Endothelial cell of umbilical vein (primary cell): ENCODE measurements at regions not wholly inside any gene's neighbourhood (a gene's known extent, or its start where the extent isn't known, plus 50 kb on each side); places are given as distances from the start of the nearest gene placed in this dataset.

Experiments
- BruUV-seq: library from RNA; stranded (reverse); fragments of 400-500 nt; replicated peaks from 2 replicates; lab custom pipeline; 2021; lab: Mats Ljungman, UMichigan
- CTCF ChIA-PET: fragments of 300-600, 350-600 bp; sonication (Branson Sonifier 250); formaldehyde crosslinking; loops from one replicate; lab custom pipeline; 2021; ENCODE audit warnings: antibody characterized with exemption, inconsistent platforms; lab: Charles Lee
- POLR2A ChIA-PET: fragments of 300-600, 350-600 bp; sonication (Branson Sonifier 250); formaldehyde crosslinking; loops from one replicate; lab custom pipeline; 2021; ENCODE audit warnings: antibody characterized with exemption, inconsistent platforms; lab: Charles Lee
- DNase-seq: peaks from one replicate; pipeline ENCODE4 v3.0.0-alpha.2; 2011; ENCODE audit warnings: low read depth, low spot score
- FAIRE-seq: peaks from 2 replicates; lab custom pipeline; 2011; peaks lifted over from hg19 to GRCh38; lab: Jason Lieb, UNC
- H2AFZ ChIP-seq: 2 replicates; pipeline ENCODE4 v1.6.0; 2012; ENCODE audit warnings: low read depth, low read length, control low read depth, inconsistent platforms
- H3K27ac ChIP-seq: 2 replicates; pipeline ENCODE4 v1.5.1; 2011; ENCODE audit warnings: low read depth, mild to moderate bottlenecking, control low read depth, low read length, moderate library complexity; ENCODE audit not compliant: insufficient read depth
- H3K27me3 ChIP-seq, 2 experiments: 2 replicates each; pipeline versions ENCODE4 v1.6.0 to v1.6.1; 2011; ENCODE audit warnings: low read length in 2 of 2, mixed read lengths in 1 of 2; ENCODE audit not compliant: control insufficient read depth in 2 of 2, insufficient read depth in 2 of 2
- H3K36me3 ChIP-seq, 2 experiments: 2 replicates in 1 of 2; 3 replicates in 1 of 2; pipeline ENCODE4 v1.5.1; 2011; ENCODE audit warnings: low read length in 2 of 2, mild to moderate bottlenecking in 1 of 2, moderate library complexity in 1 of 2; ENCODE audit not compliant: control insufficient read depth in 2 of 2, insufficient read depth in 2 of 2; ENCODE audit errors: extremely low read depth in 1 of 2
- H3K4me1 ChIP-seq: 3 replicates; pipeline ENCODE4 v1.5.1; 2011; ENCODE audit warnings: mild to moderate bottlenecking, low read length; ENCODE audit not compliant: control insufficient read depth, insufficient read depth; ENCODE audit errors: extremely low read depth
- H3K4me2 ChIP-seq: 2 replicates; pipeline ENCODE4 v1.6.1; 2011; ENCODE audit warnings: low read length, control low read depth, mixed read lengths; ENCODE audit not compliant: insufficient read depth
- H3K4me3 ChIP-seq, 3 experiments: fragments of 200-600 bp in 1 of 3; sonication (generic), shearing (Covaris generic) in 1 of 3; replicated peaks in 1 of 3; 2 replicates each; pipeline ENCODE4 v1.5.1; 2011 to 2016; ENCODE audit warnings: control low read depth in 3 of 3, low read length in 3 of 3, mild to moderate bottlenecking in 2 of 3, inconsistent platforms in 1 of 3, low read depth in 1 of 3, moderate library complexity in 1 of 3; ENCODE audit not compliant: insufficient read depth in 1 of 3
- H3K79me2 ChIP-seq: 2 replicates; pipeline ENCODE4 v1.6.0; 2012; ENCODE audit warnings: low read length, inconsistent platforms; ENCODE audit not compliant: control insufficient read depth, insufficient read depth
- H3K9ac ChIP-seq: replicated peaks from 2 replicates; pipeline ENCODE3; 2011; ENCODE audit warnings: low read length, control low read depth; ENCODE audit not compliant: insufficient read depth; ENCODE audit errors: extremely low read depth
- H3K9me1 ChIP-seq: replicated peaks from 3 replicates; pipeline ENCODE4 v1.6.0; 2011; ENCODE audit warnings: mild to moderate bottlenecking, low read length; ENCODE audit not compliant: control insufficient read depth, insufficient read depth; ENCODE audit errors: extremely low read depth
- H3K9me3 ChIP-seq: replicated peaks from 2 replicates; pipeline ENCODE4 v1.5.1; 2012; ENCODE audit warnings: low read length, inconsistent platforms; ENCODE audit not compliant: control insufficient read depth, insufficient read depth
- H4K20me1 ChIP-seq: replicated peaks from 2 replicates; pipeline ENCODE3; 2011; ENCODE audit warnings: mild to moderate bottlenecking, low read length; ENCODE audit not compliant: control insufficient read depth, insufficient read depth; ENCODE audit errors: extremely low read depth
- CTCF ChIP-seq, 2 donors: IDR thresholded peaks; 1 replicate in 1 of 2; 2 replicates in 1 of 2; pipeline ENCODE4 v1.5.1; 2011; ENCODE audit warnings: low read length in 2 of 2, mild to moderate bottlenecking in 2 of 2, moderate library complexity in 2 of 2, control low read depth in 1 of 2, inconsistent platforms in 1 of 2, low read depth in 1 of 2; ENCODE audit not compliant: insufficient read depth in 1 of 2; ENCODE audit errors: extremely low read depth in 1 of 2
- EZH2 ChIP-seq: IDR thresholded peaks from 2 replicates; pipeline ENCODE4 v1.6.1; 2012; ENCODE audit warnings: borderline replicate concordance, low read depth, mild to moderate bottlenecking, moderate library complexity, low read length, inconsistent platforms; ENCODE audit not compliant: severe bottlenecking
- FOS ChIP-seq: IDR thresholded peaks from 2 replicates; pipeline ENCODE4 v1.6.1; 2011; ENCODE audit warnings: mild to moderate bottlenecking, low read length, moderate library complexity, borderline replicate concordance; ENCODE audit not compliant: insufficient read depth
- GATA2 ChIP-seq: IDR thresholded peaks from 2 replicates; pipeline ENCODE4 v1.7.0; 2011; ENCODE audit warnings: low read depth, mild to moderate bottlenecking, moderate library complexity, mixed read lengths, low read length; ENCODE audit not compliant: insufficient read length, insufficient read depth
- JUN ChIP-seq: IDR thresholded peaks from 2 replicates; pipeline ENCODE4 v1.6.1; 2011; ENCODE audit warnings: borderline replicate concordance, low read depth; ENCODE audit not compliant: insufficient read length, insufficient read depth
- MAX ChIP-seq: IDR thresholded peaks from 2 replicates; pipeline ENCODE4 v1.6.1; 2011; ENCODE audit not compliant: insufficient read depth, insufficient read length
- MYC ChIP-seq: IDR thresholded peaks from one replicate; pipeline ENCODE4 v1.6.1; 2011; ENCODE audit warnings: mild to moderate bottlenecking, low read depth, low read length
- POLR2A ChIP-seq: IDR thresholded peaks from 2 replicates; pipeline ENCODE4 v1.6.1; 2012; ENCODE audit warnings: low read depth, mild to moderate bottlenecking, control low read depth, low read length
- POLR2AphosphoS5 ChIP-seq: IDR thresholded peaks from 2 replicates; pipeline ENCODE4 v1.6.1; 2012; ENCODE audit warnings: low read depth, mild to moderate bottlenecking, control low read depth, low read length, moderate library complexity; ENCODE audit not compliant: insufficient read depth
- dilution Hi-C: fragments of 300-500 bp; cut with MboI; formaldehyde crosslinking; loops from one replicate; pipeline ENCODE4 v1.15.0; 2019; ENCODE audit warnings: low sequenced_read_pairs; ENCODE audit not compliant: extremely low pct_ligation_motif_present
- intact Hi-C: fragments of 100-400 bp; cut with micrococcal nuclease; formaldehyde crosslinking; loops from one replicate; pipeline ENCODE4 v1.10.0; 2022

GRCh38 chr6:20325641-20326421 is 75.8 kb upstream of the E2F3 start:
- Histone ChIP-seq H3K27ac (no peak overlapping the region), H3K79me2 (no peaks in the 10 kb centered on the region), H2AFZ (no peak overlapping the region), H3K36me3 (no peaks in the 10 kb centered on the region), H3K9me1 (no peaks in the 10 kb centered on the region), H3K4me1 (no peaks in the 10 kb centered on the region), H3K4me2 (no peak overlapping the region), H4K20me1 (no peaks in the 10 kb centered on the region), H3K9me3 (no peaks in the 10 kb centered on the region), H3K4me3 (no peak overlapping the region), H3K27me3 (no peaks in the 10 kb centered on the region), H3K9ac (no peak overlapping the region)
- FAIRE-seq, result no peak
- intact Hi-C loops, result no loop called here
- POLR2A ChIA-PET, result no interaction called here
- no TSS peak for BruUV-seq
- CTCF ChIA-PET, result interaction anchor here (0.8 to 1.2 kb wide), 2 partner anchors 13 to 43 kb away, joined by 3 read pairs; no protein-coding TSS in a partner anchor
- DNase-seq, result no peak
- TF ChIP-seq MAX (no peak), JUN (no peak), MYC (no peak), EZH2 (no peak), FOS (no peak), GATA2 (no peak), POLR2AphosphoS5 (no peak), CTCF (IDR thresholded peaks at IDR 0.05; ENCODE audit: extremely low read depth in 1 of 2, insufficient read depth in 1 of 2, low read depth in 1 of 2, low read length in 2 of 2) (no peak), POLR2A (no peak)
- dilution Hi-C loops, result no loop called here
